Hematopoietic multipotent progenitor cell (in vitro differentiated cells): ENCODE measurements at regions not wholly inside any gene's neighbourhood (a gene's known extent, or its start where the extent isn't known, plus 50 kb on each side); places are given as distances from the start of the nearest gene placed in this dataset.

Source experiments
- DNase-seq, 3 donors: peaks; one replicate each; pipeline ENCODE4 v3.0.0-alpha.2; 2011 to 2015; ENCODE audit warnings: low read depth in 2 of 3, low spot score in 2 of 3

DNA sequence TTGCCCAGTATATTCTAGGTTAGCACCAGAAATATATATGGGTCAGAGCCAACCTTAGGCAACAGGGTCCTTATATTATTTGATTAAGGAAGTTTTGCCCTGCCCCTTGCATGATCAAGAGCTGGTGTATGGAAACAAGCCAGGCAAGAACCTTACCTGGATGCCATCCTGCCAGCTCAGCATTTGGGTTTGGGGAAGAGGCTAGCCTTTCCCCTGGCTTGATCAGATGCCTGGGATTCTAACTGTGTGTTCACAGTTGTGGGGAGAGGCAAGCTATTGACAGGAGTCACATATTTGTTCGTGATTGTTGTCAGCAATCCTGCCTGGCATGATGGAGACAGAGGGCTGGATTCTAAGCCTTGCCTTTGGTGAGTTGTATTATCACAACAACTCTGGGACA lies 260.0 kb upstream of the DACH1 start:
- DNase-seq = no peak

- DNase-seq = no peak
Observed at GRCh38 chr13:72126424-72126823, 259.4 kb upstream of the DACH1 start.

DNA sequence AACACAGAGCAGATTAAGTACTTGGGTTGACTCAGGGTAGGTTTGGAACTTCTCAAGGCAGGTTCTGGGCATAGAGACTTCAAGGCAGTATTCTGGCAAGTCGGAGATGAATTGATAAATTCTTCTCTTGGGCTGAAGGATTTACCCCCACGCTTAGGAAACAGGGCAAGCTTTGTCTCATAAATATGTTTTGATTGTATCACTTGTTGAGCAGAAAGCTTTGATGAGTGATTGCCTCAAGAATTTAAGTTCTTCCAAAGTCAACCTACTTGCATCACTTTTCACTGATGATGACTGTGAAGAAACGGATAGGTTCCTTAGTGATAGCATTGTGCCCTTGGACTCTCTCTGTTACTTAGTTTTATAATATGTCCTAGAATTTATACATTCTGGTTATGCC lies 258.6 kb upstream of the DACH1 start:
- no peak for DNase-seq

DNA sequence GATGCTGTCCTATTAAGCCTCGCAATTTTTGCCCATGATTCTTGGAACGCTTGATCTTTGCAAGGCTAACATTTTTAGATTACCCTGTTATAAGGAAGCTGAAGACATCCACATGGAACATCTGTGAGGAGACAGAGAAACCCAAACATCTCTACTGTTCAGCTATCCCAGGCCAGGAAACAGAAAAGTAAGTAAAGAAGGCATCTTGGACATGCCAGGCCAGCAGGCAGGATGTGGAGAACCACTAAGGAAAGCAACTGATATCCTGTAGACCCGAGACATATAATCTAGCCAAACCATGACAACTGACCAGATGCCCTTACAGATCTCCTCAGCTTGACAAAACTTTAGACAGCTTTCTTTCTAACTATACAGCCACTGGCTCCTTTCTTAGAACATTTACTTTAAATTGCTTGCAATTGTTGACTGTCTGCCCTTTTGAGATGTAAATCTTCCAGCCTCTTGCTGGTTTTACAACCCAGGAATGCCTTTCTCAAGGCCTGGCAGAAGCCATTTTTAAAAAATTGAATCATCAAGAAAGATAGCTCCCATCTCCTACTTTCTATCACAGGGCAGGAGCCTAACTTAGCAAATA lies 255.8 kb upstream of the DACH1 start:
- no peak for DNase-seq

- no peak for DNase-seq
Observed at GRCh38 chr13:72121466-72121865, 254.5 kb upstream of the DACH1 start.

- no peak for DNase-seq
Observed at GRCh38 chr13:72120632-72121031, 253.6 kb upstream of the DACH1 start.

DNA sequence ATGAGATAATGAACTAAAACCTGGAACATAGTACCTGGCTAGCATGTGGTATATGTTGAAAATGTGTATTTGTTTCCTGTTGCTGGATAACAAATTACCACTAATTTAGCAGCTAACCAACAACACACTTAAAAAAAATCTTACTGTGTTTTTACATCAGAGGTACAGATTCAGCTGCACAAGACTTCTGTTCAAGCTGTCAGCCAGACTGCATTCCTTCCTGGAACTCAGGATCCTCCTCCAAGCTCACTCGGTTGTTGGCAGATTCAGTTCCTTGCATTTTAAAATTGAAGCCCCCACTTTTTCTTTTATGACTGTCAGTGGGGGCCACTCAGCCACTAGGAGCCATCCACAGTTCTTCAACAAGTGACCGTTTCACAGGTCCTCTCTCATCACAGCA lies 246.9 kb upstream of the DACH1 start:
- DNase-seq = no peak

DNA sequence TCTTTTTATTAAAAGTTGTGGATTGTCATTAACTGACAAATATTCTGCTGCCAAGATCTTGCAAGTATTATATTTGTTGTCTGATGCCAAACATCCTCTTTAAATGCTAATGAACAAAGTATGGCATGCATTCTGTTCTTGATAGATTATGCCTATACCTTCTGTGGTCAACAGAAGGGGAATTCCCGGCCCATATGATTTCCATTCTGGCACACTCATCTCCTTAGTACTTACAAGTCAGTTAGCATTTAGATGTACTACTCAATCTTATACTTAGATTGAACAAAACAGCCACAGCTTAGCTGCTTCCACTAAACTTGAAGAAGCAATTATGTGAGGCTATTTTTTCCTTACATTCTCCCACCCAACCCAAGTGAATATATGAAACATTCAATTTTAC lies 246.1 kb upstream of the DACH1 start:
- DNase-seq = no peak

DNA sequence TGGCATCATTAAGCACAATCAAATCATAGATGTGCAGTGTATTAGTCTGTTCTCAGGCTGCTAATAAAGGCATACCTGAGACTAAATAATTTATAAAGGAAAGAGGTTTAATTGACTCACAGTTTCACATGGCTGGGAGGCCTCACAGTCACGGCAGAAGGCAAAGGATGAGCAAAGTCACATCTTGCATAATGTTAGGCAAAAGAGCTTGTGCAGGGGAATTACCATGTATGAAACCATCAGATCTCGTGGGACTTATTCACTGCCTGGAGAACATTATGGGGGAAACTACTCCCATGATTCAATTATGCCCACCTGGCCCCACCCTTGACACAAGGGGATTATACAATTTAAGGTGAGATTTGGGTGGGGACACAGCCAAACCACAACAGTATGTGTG lies 245.2 kb upstream of the DACH1 start:
- no peak for DNase-seq

DNA sequence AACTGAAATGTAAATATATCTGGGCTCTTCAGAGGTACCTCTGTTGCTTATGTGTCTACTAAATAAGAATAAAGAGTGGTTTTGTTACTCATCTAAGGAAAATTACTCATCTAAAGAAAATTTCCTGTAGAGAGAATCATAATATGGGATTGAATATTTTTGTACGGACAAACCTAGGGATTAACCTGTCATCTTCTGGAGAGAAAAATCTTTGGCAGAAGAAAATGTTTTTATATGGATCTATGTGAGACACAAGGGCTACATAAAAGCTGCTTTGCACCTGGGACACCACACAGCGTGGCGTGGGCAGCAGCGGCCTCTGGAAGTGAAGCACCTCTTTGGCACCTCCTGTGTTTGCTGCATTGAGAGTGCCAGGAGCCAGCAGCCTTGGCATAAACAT lies 242.9 kb upstream of the DACH1 start:
- no peak for DNase-seq

DNA sequence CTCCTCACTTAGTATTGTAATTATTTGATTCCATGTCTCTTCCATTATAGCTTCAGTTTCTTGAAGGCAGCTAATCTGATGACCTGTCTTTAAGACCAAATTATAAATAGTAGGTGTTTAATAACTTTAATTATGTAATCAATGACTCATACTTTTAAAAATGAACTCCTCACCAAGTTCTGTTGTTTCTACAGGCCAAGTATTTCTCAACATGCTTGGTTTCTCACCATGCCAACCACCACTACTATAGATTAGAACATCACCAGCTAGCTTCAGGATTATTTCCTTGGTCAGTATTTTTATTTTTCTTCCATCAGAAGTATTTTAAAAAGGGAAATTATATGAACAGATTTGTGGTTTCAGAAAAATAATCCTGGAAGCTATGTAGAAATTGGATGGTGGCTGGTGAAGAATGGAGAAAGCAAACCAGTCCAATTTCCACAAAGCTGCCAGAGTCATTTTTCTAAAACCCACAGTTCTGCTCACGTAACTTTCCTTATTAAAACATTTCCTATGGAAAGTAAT lies 237.7 kb upstream of the DACH1 start:
- no peak for DNase-seq

DNA sequence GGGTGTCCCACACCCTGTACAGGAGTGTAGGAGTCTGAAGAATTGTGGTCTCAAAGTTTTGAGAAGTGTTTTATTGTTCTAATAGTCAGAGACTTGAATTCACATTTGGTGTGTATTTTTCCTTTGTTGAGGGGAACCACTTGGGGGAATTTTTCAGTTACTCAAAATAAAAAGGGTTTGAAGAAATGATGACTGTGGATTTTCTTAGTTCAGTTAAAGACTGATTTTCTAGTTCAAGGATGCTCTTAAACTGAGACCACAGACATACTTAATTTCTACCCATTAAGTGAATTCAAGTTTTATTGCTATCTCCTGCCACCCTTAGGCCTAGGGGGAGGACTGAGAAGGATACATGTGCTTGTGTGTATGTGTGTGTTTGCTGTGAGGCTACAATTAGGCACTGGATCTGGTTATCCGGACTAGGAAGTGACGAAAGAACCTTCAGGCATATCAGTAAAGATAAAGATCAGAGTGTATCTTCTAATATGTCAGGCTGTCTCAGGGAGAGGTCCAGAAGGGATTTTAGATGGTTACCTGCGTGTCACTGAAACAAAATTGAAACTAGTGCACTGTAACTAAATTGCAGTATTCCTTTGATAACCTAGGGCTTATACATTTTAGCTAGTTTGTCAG lies 234.9 kb upstream of the DACH1 start:
- DNase-seq = no peak

DNA sequence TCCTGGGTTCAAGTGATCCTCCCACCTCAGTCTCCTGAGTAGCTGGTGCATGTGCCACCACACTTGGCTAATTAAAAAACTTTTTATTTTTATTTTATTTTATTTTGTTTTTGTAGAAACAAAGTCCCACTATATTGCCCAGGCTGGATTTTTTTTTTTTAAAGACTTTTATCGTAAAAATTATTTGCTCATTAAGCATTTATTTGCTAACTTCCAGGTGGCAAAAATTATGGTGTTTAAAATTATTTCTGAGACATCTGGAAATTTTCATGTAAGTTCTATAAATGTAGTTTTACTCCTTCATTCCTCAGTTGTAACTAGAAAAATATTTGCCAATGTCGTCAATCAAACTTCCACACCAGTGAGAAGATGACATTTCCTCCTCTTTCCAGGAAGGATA lies 233.3 kb upstream of the DACH1 start:
- DNase-seq = no peak

DNA sequence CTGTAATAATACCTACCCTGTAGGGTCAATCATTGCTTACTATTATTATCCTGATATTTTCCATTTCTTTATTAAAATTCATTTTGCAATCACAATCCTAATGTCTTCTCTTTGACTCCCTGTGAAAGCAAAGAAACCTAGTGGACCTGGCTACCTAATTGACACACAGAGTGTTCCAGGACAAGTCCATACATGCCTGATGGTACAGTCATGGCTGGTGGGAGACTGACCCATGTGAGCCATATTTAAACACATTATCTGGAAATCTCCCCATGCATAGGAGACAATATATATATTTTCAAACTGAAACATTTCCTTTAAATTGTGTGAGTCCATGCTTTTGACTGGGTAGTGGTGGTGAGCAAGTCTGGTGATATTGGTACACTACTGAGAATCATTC lies 230.6 kb upstream of the DACH1 start:
- no peak for DNase-seq

- no peak for DNase-seq
Observed at GRCh38 chr13:72093262-72093661, 226.3 kb upstream of the DACH1 start.

DNA sequence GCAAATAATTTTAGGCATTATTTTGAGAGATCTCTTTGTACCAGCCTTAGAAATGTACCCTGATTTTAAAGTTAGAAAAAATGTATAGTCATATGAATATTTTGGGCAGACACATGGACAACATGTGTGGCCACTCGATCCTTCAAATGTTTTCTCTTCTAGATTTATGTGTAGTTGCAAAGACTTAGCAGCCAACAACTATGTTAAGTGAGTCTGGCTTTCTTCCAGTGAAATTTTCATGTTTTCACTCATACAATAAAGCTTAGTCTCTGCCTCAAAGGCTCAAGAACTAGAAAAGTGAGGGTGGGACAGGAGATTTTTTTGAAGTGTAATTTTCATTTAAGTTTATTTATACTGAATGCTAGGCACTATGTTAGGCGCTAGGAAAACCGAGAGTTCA lies 207.7 kb upstream of the DACH1 start:
- no peak for DNase-seq

DNA sequence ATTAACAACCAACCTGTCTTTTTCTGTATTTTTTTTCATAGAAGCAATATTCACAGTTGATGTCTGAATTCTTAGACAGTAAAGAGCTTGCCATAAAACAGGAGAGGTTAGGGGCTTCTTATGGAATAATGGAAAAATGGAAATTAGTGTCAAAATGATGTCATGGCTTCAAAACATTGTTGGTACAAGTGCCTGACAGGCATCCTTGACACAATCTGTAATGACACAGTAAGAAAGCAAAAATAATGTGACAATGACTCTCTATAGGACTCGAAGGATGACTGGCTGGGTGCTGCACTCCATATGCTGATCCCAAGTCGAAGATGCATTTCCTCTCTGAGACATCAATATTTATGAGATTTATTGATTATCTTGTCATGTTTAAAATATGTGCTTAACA lies 205.3 kb upstream of the DACH1 start:
- no peak for DNase-seq

DNA sequence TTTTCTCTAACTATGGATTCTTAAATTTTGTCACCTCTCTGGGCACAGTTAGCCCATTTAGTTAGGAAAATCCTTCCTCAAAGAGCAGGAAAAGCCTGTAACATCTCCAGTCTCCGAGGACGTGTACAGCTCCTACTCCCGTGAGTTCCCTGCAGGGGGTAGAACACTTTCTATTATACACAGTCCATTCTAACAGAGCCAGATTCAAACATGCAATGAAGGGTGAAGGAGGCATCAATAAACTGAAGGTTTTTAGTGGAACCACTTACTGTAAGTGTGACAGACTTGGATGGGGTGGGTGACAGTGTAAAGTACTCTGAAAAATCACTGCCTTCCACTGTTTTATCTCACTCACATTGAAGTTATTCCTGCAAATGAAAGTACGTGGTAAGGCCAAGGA lies 204.7 kb upstream of the DACH1 start:
- DNase-seq = no peak

DNA sequence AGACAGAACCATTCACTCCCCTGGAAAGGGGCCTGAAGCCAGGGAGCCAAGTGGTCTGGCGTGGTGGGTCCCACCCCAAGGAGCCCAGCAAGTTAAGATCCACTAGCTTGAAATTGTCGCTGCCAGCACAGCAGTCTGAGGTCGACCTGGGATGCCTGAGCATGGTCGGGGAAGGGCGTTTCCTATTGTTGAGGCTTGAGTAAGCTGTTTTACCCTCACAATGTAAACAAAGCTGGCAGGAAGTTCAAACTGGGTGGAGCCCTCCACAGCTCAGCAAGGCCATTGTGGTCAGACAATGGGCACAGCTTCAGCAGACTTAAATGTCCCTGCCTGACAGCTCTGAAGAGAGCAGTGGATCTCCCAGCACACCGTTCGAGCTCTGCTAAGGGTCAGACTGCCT lies 195.6 kb upstream of the DACH1 start:
- no peak for DNase-seq

DNA sequence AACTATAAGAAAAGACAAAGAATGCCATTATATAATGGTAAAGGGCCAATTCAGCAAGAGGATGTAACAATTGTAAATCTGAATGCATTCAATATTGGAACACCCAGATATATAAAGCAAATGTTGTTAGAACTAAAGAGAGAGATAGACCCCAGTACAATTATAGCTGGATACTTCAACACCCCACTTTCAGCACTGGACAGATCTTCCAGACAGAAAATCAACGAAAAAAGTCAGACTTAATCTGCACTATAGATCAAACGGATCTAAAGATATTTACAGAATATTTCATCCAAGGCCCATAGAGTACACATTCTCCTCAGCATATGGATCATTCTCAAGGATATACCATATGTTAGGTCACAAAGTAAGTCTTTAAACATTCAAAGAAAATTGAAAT lies 194.6 kb upstream of the DACH1 start:
- DNase-seq = no peak

GRCh38 chr13:72050251-72050650 lies 183.2 kb upstream of the DACH1 start:
- DNase-seq = no peak

- no peak for DNase-seq
Observed at GRCh38 chr13:72043366-72043765, 176.4 kb upstream of the DACH1 start.

DNA sequence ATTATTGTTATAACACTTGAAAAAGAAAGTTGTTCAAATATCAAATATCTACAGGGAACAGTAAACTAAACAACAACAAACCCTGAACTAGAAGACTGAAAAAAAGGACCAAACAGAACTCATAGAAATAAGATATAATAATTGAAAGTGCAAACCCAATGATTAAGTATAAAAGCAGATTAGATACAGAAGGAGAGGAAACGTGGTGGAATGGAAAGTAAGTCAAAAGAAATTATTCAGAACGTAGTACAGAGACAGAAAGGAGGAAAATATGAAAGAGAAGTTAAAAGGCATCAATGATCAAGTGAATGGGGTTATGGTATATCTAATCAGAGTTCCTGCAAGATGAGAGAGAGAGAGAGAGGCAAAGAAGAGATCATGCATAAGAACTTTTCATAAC lies 174.2 kb upstream of the DACH1 start:
- DNase-seq = no peak
